ENCODE measurements at regions not wholly inside any gene's neighbourhood (a gene's known extent, or its start where the extent isn't known, plus 50 kb on each side); places are given as distances from the start of the nearest gene placed in this dataset.
"Not testable (repeated sequence)": the region's sequence is repeated elsewhere in the genome, so short reads cannot be mapped to it uniquely, and the experiment has no call there.

DNA sequence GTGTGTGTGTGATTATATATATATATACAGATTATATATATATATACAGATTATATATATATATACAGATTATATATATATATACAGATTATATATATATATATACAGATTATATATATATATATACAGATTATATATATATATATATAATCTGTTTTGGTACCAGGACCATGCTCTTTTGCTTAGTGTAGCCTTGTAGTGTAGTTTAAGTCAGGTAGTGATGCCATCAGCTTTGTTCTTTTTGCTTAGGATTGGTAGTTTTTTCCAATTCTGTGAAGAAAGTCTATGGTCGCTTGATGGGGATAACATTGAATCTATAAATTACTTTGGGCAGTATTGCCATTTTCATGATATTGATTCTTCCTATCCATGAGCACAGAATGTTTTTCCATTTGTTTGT, 318.5 kb upstream of the SETBP1 start:
- H3K4me1 Mint-ChIP-seq; H3K27ac ChIP-seq (ENCODE audit: low read depth, low read length); H3K9me3 ChIP-seq (ENCODE audit: low read length); H3K4me3 Mint-ChIP-seq; H3K27me3 Mint-ChIP-seq; H3K36me3 ChIP-seq (ENCODE audit: insufficient read depth, low read length); H3K27me3 ChIP-seq (ENCODE audit: insufficient read depth, low read length, poor library complexity, severe bottlenecking); H3K9me3 Mint-ChIP-seq; H3K36me3 Mint-ChIP-seq; H3K4me3 ChIP-seq (ENCODE audit: low read length); CTCF ChIA-PET; POLR2A ChIA-PET; H3K4me1 ChIP-seq (ENCODE audit: insufficient read depth, low read length); H3K27ac Mint-ChIP-seq; DNase-seq: not testable (repeated sequence)

GRCh38 chr18:44370861-44371260, 309.8 kb upstream of the SETBP1 start:
- Histone ChIP-seq H3K36me3 (ENCODE audit: insufficient read depth, low read length) (no peaks in the 10 kb centered on the region), H3K4me1 (ENCODE audit: insufficient read depth, low read length) (no peaks in the 10 kb centered on the region), H3K9me3 (ENCODE audit: low read length) (peaks cover 4% of the 10 kb centered on the region), H3K4me3 (ENCODE audit: low read length) (no peak overlapping the region), H3K27me3 (ENCODE audit: insufficient read depth, low read length, poor library complexity, severe bottlenecking) (no peaks in the 10 kb centered on the region), H3K27ac (ENCODE audit: low read depth, low read length) (no peak overlapping the region)
- POLR2A ChIA-PET: no interaction called here
- Mint-ChIP-seq H3K9me3 (peaks cover 12 to 22% (median 15%) of the 10 kb centered on the region in 5 donors), H3K27me3 (peaks cover 0 to 10% of the 10 kb centered on the region in 2 donors), H3K4me3 (no peak overlapping the region), H3K36me3 (no peaks in the 10 kb centered on the region), H3K4me1 (no peaks in the 10 kb centered on the region), H3K27ac (no peak overlapping the region)
- CTCF ChIA-PET: no interaction called here
- no peak for DNase-seq

DNA sequence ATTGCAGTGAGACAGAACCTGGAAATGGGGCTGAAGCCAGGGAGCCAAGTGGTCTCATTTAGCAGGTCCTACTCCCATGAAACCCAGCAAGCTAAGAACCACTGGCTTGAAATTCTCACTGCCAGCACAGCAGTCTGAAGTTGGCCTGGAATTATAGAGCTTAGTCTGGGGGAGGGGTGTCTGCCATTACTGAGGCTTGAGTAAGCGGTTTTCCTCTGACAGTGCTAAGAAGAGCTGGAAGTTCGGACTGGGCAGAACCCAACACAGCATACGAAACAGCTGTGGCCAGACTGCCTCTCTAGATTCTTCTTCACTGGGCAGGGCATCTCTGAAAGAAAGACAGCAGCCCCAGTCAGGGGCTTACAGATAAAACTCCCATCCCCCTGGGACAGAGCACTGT, 305.7 kb upstream of the SETBP1 start:
- Histone ChIP-seq H3K36me3 (ENCODE audit: insufficient read depth, low read length) (no peaks in the 10 kb centered on the region), H3K27me3 (ENCODE audit: insufficient read depth, low read length, poor library complexity, severe bottlenecking) (no peaks in the 10 kb centered on the region), H3K4me1 (ENCODE audit: insufficient read depth, low read length) (no peaks in the 10 kb centered on the region), H3K27ac (ENCODE audit: low read depth, low read length) (no peak overlapping the region), H3K4me3 (ENCODE audit: low read length) (no peak overlapping the region), H3K9me3 (ENCODE audit: low read length) (peaks cover 4% of the 10 kb centered on the region)
- peaks cover 12 to 20% (median 18%) of the 10 kb centered on the region in 5 donors for H3K9me3 Mint-ChIP-seq
- no peak for DNase-seq
- ChIA-PET CTCF (no interaction called here), POLR2A (no interaction called here)
- H3K4me3 Mint-ChIP-seq: no peak overlapping the region
- H3K4me1 Mint-ChIP-seq: no peaks in the 10 kb centered on the region
- no peak overlapping the region for H3K27ac Mint-ChIP-seq
- H3K36me3 Mint-ChIP-seq: no peaks in the 10 kb centered on the region
- peaks cover 0 to 10% of the 10 kb centered on the region in 2 donors for H3K27me3 Mint-ChIP-seq

GRCh38 chr18:44386401-44386800, 294.3 kb upstream of the SETBP1 start:
- no peaks in the 10 kb centered on the region for H3K4me1 ChIP-seq (ENCODE audit: insufficient read depth, low read length)
- H3K36me3 ChIP-seq (ENCODE audit: insufficient read depth, low read length): no peaks in the 10 kb centered on the region
- Mint-ChIP-seq H3K4me3 (no peak overlapping the region), H3K4me1 (no peaks in the 10 kb centered on the region), H3K9me3 (no peaks in the 10 kb centered on the region), H3K27me3 (no peaks in the 10 kb centered on the region), H3K36me3 (no peaks in the 10 kb centered on the region), H3K27ac (no peak overlapping the region)
- no peak for DNase-seq
- CTCF ChIA-PET: no interaction called here
- H3K27ac ChIP-seq (ENCODE audit: low read depth, low read length): no peak overlapping the region
- POLR2A ChIA-PET: no interaction called here
- no peak overlapping the region for H3K4me3 ChIP-seq (ENCODE audit: low read length)
- no peaks in the 10 kb centered on the region for H3K9me3 ChIP-seq (ENCODE audit: low read length)
- H3K27me3 ChIP-seq (ENCODE audit: insufficient read depth, low read length, poor library complexity, severe bottlenecking): no peaks in the 10 kb centered on the region

GRCh38 chr18:44388329-44388728, 292.4 kb upstream of the SETBP1 start:
- no peaks in the 10 kb centered on the region for H3K27me3 ChIP-seq (ENCODE audit: insufficient read depth, low read length, poor library complexity, severe bottlenecking)
- Mint-ChIP-seq H3K27me3 (no peaks in the 10 kb centered on the region), H3K9me3 (no peaks in the 10 kb centered on the region), H3K27ac (no peak overlapping the region), H3K36me3 (no peaks in the 10 kb centered on the region), H3K4me3 (no peak overlapping the region), H3K4me1 (no peaks in the 10 kb centered on the region)
- no peaks in the 10 kb centered on the region for H3K9me3 ChIP-seq (ENCODE audit: low read length)
- H3K36me3 ChIP-seq (ENCODE audit: insufficient read depth, low read length): no peaks in the 10 kb centered on the region
- H3K4me3 ChIP-seq (ENCODE audit: low read length): no peak overlapping the region
- ChIA-PET POLR2A (no interaction called here), CTCF (no interaction called here)
- H3K4me1 ChIP-seq (ENCODE audit: insufficient read depth, low read length): no peaks in the 10 kb centered on the region
- H3K27ac ChIP-seq (ENCODE audit: low read depth, low read length): no peak overlapping the region
- DNase-seq: no peak

DNA sequence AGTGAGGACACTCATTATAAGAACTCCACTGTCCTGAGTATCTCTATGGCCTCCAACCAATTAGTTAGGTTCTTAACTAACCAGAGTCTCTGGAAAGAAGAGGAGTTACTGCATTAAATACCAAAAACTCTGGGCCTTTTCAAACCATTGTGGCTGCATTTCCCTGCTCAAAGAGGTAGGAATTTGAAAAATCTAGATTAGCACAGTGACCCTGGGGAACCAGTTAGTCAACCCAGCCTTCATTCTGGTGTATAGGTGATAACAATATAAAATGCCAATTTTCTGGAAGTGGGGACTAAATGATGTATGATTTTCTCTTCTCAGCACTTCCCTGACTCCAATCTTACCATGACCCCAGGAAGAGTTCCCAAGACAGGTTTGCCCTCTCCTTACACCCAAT, 287.8 kb upstream of the SETBP1 start:
- POLR2A ChIA-PET: no interaction called here
- Histone ChIP-seq H3K27ac (ENCODE audit: low read depth, low read length) (no peak overlapping the region), H3K27me3 (ENCODE audit: insufficient read depth, low read length, poor library complexity, severe bottlenecking) (no peaks in the 10 kb centered on the region), H3K4me3 (ENCODE audit: low read length) (no peak overlapping the region), H3K9me3 (ENCODE audit: low read length) (no peaks in the 10 kb centered on the region), H3K4me1 (ENCODE audit: insufficient read depth, low read length) (no peaks in the 10 kb centered on the region), H3K36me3 (ENCODE audit: insufficient read depth, low read length) (no peaks in the 10 kb centered on the region)
- Mint-ChIP-seq H3K27me3 (no peaks in the 10 kb centered on the region), H3K36me3 (no peaks in the 10 kb centered on the region), H3K27ac (no peak overlapping the region), H3K9me3 (no peaks in the 10 kb centered on the region), H3K4me1 (no peaks in the 10 kb centered on the region), H3K4me3 (no peak overlapping the region)
- CTCF ChIA-PET: no interaction called here
- DNase-seq: no peak

- H3K9me3 ChIP-seq (ENCODE audit: low read length): no peaks in the 10 kb centered on the region
- no peaks in the 10 kb centered on the region for H3K4me1 ChIP-seq (ENCODE audit: insufficient read depth, low read length)
- H3K4me3 ChIP-seq (ENCODE audit: low read length): no peak overlapping the region
- no peaks in the 10 kb centered on the region for H3K4me1 Mint-ChIP-seq
- no peak overlapping the region for H3K27ac ChIP-seq (ENCODE audit: low read depth, low read length)
- ChIA-PET CTCF (no interaction called here), POLR2A (no interaction called here)
- no peaks in the 10 kb centered on the region for H3K27me3 ChIP-seq (ENCODE audit: insufficient read depth, low read length, poor library complexity, severe bottlenecking)
- no peak for DNase-seq
- H3K27me3 Mint-ChIP-seq: no peaks in the 10 kb centered on the region
- no peaks in the 10 kb centered on the region for H3K36me3 ChIP-seq (ENCODE audit: insufficient read depth, low read length)
- no peak overlapping the region for H3K27ac Mint-ChIP-seq
- no peaks in the 10 kb centered on the region for H3K36me3 Mint-ChIP-seq
- H3K4me3 Mint-ChIP-seq: no peak overlapping the region
- H3K9me3 Mint-ChIP-seq: no peaks in the 10 kb centered on the region
Measured at GRCh38 chr18:44393406-44393805, 287.3 kb upstream of the SETBP1 start.

GRCh38 chr18:44396550-44396949, 284.1 kb upstream of the SETBP1 start:
- no peak for DNase-seq
- Mint-ChIP-seq H3K4me3 (no peak overlapping the region), H3K36me3 (no peaks in the 10 kb centered on the region), H3K4me1 (no peaks in the 10 kb centered on the region), H3K9me3 (no peaks in the 10 kb centered on the region), H3K27ac (no peak overlapping the region), H3K27me3 (no peaks in the 10 kb centered on the region)
- no peaks in the 10 kb centered on the region for H3K9me3 ChIP-seq (ENCODE audit: low read length)
- H3K36me3 ChIP-seq (ENCODE audit: insufficient read depth, low read length): no peaks in the 10 kb centered on the region
- H3K27me3 ChIP-seq (ENCODE audit: insufficient read depth, low read length, poor library complexity, severe bottlenecking): no peaks in the 10 kb centered on the region
- H3K4me1 ChIP-seq (ENCODE audit: insufficient read depth, low read length): no peaks in the 10 kb centered on the region
- no peak overlapping the region for H3K4me3 ChIP-seq (ENCODE audit: low read length)
- ChIA-PET CTCF (no interaction called here), POLR2A (no interaction called here)
- no peak overlapping the region for H3K27ac ChIP-seq (ENCODE audit: low read depth, low read length)

DNA sequence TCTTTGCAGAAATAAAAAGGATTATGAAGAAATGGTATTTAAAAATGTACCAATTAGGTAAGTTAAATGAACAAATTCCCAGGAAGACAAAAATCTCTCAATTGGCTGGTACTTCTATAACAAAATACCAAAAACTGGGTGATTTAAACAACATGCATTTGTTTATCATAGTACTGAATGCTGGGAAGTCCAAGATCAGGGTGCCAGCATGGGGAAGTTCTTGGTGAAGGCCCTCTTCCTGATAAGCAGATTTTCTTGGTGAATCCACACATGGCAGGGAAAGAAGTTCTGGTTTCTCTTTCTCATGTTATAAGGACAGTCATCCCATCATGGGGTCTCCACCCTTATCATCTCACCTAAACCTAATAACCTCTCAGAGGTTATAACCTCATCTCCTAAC, 271.6 kb upstream of the SETBP1 start:
- H3K9me3 ChIP-seq (ENCODE audit: low read length): no peaks in the 10 kb centered on the region
- Mint-ChIP-seq H3K27me3 (no peaks in the 10 kb centered on the region), H3K9me3 (peaks cover 0 to 5% (median 0%) of the 10 kb centered on the region in 5 donors), H3K36me3 (no peaks in the 10 kb centered on the region), H3K4me1 (no peaks in the 10 kb centered on the region), H3K27ac (no peak overlapping the region), H3K4me3 (no peak overlapping the region)
- no peak for DNase-seq
- CTCF ChIA-PET: no interaction called here
- H3K27me3 ChIP-seq (ENCODE audit: insufficient read depth, low read length, poor library complexity, severe bottlenecking): no peaks in the 10 kb centered on the region
- H3K4me1 ChIP-seq (ENCODE audit: insufficient read depth, low read length): no peaks in the 10 kb centered on the region
- POLR2A ChIA-PET: no interaction called here
- H3K4me3 ChIP-seq (ENCODE audit: low read length): no peak overlapping the region
- H3K27ac ChIP-seq (ENCODE audit: low read depth, low read length): no peak overlapping the region
- no peaks in the 10 kb centered on the region for H3K36me3 ChIP-seq (ENCODE audit: insufficient read depth, low read length)

Measured in CD8-positive, alpha-beta memory T cell (primary cell).